Endothelial cell of umbilical vein (primary cell): ENCODE measurements at regions not wholly inside any gene's neighbourhood (a gene's known extent, or its start where the extent isn't known, plus 50 kb on each side); places are given as distances from the start of the nearest gene placed in this dataset.

ENCODE experiments used
- EZH2 ChIP-seq: IDR thresholded peaks from 2 replicates; pipeline ENCODE4 v1.6.1; 2012; ENCODE audit warnings: borderline replicate concordance, low read depth, mild to moderate bottlenecking, moderate library complexity, low read length, inconsistent platforms; ENCODE audit not compliant: severe bottlenecking
- JUN ChIP-seq: IDR thresholded peaks from 2 replicates; pipeline ENCODE4 v1.6.1; 2011; ENCODE audit warnings: borderline replicate concordance, low read depth; ENCODE audit not compliant: insufficient read length, insufficient read depth
- TF ChIP-seq, protein P1 (sequence below), 2 donors: IDR thresholded peaks; 1 replicate in 1 of 2; 2 replicates in 1 of 2; pipeline ENCODE4 v1.5.1; 2011; ENCODE audit warnings: low read length in 2 of 2, mild to moderate bottlenecking in 2 of 2, moderate library complexity in 2 of 2, control low read depth in 1 of 2, inconsistent platforms in 1 of 2, low read depth in 1 of 2; ENCODE audit not compliant: insufficient read depth in 1 of 2; ENCODE audit errors: extremely low read depth in 1 of 2

DNA sequence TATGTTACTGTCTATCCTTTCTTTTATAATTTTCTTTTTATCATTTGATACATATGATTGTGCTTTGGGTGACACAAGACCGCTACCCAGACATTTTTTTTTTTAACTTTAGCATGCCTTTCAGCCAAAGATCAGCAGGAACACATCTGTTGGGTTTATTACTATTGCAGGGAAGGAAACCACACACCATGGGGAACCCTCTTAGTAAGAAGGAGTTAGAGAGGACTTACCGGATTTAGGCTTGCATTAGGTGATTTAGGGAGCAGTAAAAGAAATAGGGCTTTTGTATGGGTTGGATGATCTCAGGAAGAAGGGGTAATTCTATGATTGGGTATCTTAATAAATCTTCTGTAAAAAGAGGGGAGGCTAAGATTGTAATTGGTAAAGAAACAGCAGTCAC lies 138.2 kb downstream of the SNX18 start:
- TF ChIP-seq, protein P1, sequence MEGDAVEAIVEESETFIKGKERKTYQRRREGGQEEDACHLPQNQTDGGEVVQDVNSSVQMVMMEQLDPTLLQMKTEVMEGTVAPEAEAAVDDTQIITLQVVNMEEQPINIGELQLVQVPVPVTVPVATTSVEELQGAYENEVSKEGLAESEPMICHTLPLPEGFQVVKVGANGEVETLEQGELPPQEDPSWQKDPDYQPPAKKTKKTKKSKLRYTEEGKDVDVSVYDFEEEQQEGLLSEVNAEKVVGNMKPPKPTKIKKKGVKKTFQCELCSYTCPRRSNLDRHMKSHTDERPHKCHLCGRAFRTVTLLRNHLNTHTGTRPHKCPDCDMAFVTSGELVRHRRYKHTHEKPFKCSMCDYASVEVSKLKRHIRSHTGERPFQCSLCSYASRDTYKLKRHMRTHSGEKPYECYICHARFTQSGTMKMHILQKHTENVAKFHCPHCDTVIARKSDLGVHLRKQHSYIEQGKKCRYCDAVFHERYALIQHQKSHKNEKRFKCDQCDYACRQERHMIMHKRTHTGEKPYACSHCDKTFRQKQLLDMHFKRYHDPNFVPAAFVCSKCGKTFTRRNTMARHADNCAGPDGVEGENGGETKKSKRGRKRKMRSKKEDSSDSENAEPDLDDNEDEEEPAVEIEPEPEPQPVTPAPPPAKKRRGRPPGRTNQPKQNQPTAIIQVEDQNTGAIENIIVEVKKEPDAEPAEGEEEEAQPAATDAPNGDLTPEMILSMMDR (IDR thresholded peaks at IDR 0.05; ENCODE audit: extremely low read depth in 1 of 2, insufficient read depth in 1 of 2, low read depth in 1 of 2, low read length in 2 of 2), result no peak
- TF ChIP-seq EZH2 (no peak), JUN (no peak)
